ENCODE measurements at regions not wholly inside any gene's neighbourhood (a gene's known extent, or its start where the extent isn't known, plus 50 kb on each side); places are given as distances from the start of the nearest gene placed in this dataset.

GRCh38 chr3:95002438-95003046 lies 939.7 kb downstream of the NSUN3 start:
- TF ChIP-seq CTCF (conservative IDR thresholded peaks at IDR 0.05; ENCODE audit: low read depth, low read length) = no peak
- no peak for TF ChIP-seq EZH2 (IDR thresholded peaks at IDR 0.05; ENCODE audit: borderline replicate concordance, low read depth, low read length, poor library complexity, severe bottlenecking)

All from A673 (cell line).